ENCODE measurements at regions not wholly inside any gene's neighbourhood (a gene's known extent, or its start where the extent isn't known, plus 50 kb on each side); places are given as distances from the start of the nearest gene placed in this dataset.

- TF ChIP-seq, protein P1, sequence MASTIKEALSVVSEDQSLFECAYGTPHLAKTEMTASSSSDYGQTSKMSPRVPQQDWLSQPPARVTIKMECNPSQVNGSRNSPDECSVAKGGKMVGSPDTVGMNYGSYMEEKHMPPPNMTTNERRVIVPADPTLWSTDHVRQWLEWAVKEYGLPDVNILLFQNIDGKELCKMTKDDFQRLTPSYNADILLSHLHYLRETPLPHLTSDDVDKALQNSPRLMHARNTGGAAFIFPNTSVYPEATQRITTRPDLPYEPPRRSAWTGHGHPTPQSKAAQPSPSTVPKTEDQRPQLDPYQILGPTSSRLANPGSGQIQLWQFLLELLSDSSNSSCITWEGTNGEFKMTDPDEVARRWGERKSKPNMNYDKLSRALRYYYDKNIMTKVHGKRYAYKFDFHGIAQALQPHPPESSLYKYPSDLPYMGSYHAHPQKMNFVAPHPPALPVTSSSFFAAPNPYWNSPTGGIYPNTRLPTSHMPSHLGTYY (CRISPR knock-in tag; IDR thresholded peaks at IDR 0.05) = no peak
- TF ChIP-seq ZNF423 (CRISPR knock-in tag; IDR thresholded peaks at IDR 0.05) (no peak), MLX (CRISPR knock-in tag; IDR thresholded peaks at IDR 0.05) (no peak), NFYB (CRISPR knock-in tag; conservative IDR thresholded peaks at IDR 0.05; ENCODE audit: low read depth) (no peak), NR1H2 (CRISPR knock-in tag; IDR thresholded peaks at IDR 0.05) (no peak), RORB (CRISPR knock-in tag; IDR thresholded peaks at IDR 0.05) (no peak), ZNF121 (CRISPR knock-in tag; IDR thresholded peaks at IDR 0.05) (no peak)
- TF ChIP-seq, protein P2, sequence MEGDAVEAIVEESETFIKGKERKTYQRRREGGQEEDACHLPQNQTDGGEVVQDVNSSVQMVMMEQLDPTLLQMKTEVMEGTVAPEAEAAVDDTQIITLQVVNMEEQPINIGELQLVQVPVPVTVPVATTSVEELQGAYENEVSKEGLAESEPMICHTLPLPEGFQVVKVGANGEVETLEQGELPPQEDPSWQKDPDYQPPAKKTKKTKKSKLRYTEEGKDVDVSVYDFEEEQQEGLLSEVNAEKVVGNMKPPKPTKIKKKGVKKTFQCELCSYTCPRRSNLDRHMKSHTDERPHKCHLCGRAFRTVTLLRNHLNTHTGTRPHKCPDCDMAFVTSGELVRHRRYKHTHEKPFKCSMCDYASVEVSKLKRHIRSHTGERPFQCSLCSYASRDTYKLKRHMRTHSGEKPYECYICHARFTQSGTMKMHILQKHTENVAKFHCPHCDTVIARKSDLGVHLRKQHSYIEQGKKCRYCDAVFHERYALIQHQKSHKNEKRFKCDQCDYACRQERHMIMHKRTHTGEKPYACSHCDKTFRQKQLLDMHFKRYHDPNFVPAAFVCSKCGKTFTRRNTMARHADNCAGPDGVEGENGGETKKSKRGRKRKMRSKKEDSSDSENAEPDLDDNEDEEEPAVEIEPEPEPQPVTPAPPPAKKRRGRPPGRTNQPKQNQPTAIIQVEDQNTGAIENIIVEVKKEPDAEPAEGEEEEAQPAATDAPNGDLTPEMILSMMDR (IDR thresholded peaks at IDR 0.05) = no peak
- TF ChIP-seq, protein P3, sequence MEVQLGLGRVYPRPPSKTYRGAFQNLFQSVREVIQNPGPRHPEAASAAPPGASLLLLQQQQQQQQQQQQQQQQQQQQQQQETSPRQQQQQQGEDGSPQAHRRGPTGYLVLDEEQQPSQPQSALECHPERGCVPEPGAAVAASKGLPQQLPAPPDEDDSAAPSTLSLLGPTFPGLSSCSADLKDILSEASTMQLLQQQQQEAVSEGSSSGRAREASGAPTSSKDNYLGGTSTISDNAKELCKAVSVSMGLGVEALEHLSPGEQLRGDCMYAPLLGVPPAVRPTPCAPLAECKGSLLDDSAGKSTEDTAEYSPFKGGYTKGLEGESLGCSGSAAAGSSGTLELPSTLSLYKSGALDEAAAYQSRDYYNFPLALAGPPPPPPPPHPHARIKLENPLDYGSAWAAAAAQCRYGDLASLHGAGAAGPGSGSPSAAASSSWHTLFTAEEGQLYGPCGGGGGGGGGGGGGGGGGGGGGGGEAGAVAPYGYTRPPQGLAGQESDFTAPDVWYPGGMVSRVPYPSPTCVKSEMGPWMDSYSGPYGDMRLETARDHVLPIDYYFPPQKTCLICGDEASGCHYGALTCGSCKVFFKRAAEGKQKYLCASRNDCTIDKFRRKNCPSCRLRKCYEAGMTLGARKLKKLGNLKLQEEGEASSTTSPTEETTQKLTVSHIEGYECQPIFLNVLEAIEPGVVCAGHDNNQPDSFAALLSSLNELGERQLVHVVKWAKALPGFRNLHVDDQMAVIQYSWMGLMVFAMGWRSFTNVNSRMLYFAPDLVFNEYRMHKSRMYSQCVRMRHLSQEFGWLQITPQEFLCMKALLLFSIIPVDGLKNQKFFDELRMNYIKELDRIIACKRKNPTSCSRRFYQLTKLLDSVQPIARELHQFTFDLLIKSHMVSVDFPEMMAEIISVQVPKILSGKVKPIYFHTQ (CRISPR knock-in tag; IDR thresholded peaks at IDR 0.05) = no peak
Observed at GRCh38 chr17:71703701-71704100, 417.1 kb upstream of the SOX9 start (continued).

DNA sequence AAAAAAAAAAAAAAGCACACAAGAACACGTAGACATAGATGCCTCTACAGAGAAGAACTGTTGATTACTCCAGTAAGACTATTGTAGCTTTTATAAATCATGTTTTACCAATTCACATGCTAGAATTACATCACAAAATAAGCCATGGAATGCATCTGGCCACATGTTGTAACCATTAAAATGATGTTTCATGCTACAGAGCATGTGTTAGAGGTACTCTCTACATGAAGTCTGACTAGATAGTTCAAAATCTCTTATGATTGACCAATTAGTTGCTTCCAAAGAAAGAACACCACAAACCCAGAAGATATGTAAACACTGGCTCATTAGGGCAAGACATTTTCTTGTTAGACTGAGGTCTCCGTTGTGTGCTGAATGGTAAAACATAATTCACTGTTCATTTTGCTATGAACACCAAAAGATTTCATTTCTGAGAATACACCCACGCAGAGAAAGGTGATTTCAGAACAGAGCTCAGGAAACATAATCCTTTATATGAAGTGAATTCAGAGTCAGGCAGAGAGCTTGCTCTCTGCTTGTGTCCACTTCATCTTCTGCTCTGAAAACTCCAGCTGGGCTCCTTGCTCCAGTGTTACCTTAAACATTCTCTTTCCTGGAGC is 411.4 kb upstream of the SOX9 start:
- Mint-ChIP-seq H3K36me3 (0 out of 2 replicates have a peak, but pooled peaks cover 3% of the 10 kb centered on the region), H3K4me3 (no peak overlapping the region), H3K27ac (no peak overlapping the region), H3K27me3 (ENCODE audit: low read depth) (no peaks in the 10 kb centered on the region), H3K9me3 (peaks cover 10% of the 10 kb centered on the region), H3K4me1 (peaks cover 16% of the 10 kb centered on the region)
- ChIA-PET POLR2A (no interaction called here), CTCF (no interaction called here)
- ATAC-seq = no peak
- no peak for DNase-seq (ENCODE audit: low spot score)
- TF ChIP-seq ATF3 (CRISPR knock-in tag; conservative IDR thresholded peaks at IDR 0.05) = no peak
- no peak for TF ChIP-seq PRRX2 (CRISPR knock-in tag; IDR thresholded peaks at IDR 0.05)
- TF ChIP-seq SMAD3 (CRISPR knock-in tag; IDR thresholded peaks at IDR 0.05; ENCODE audit: borderline replicate concordance) = no peak
- TF ChIP-seq, protein P2 (IDR thresholded peaks at IDR 0.05) = no peak
- no peak for TF ChIP-seq ZNF532 (CRISPR knock-in tag; IDR thresholded peaks at IDR 0.05; ENCODE audit: borderline replicate concordance)
- TF ChIP-seq, protein P4, sequence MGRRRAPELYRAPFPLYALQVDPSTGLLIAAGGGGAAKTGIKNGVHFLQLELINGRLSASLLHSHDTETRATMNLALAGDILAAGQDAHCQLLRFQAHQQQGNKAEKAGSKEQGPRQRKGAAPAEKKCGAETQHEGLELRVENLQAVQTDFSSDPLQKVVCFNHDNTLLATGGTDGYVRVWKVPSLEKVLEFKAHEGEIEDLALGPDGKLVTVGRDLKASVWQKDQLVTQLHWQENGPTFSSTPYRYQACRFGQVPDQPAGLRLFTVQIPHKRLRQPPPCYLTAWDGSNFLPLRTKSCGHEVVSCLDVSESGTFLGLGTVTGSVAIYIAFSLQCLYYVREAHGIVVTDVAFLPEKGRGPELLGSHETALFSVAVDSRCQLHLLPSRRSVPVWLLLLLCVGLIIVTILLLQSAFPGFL (CRISPR knock-in tag; IDR thresholded peaks at IDR 0.05; ENCODE audit: borderline replicate concordance) = no peak
- no peak for TF ChIP-seq GABPB1 (CRISPR knock-in tag; IDR thresholded peaks at IDR 0.05)
- TF ChIP-seq, protein P1 (CRISPR knock-in tag; IDR thresholded peaks at IDR 0.05) = no peak
- TF ChIP-seq IRF1 (CRISPR knock-in tag; IDR thresholded peaks at IDR 0.05) = no peak
- TF ChIP-seq CBFB (CRISPR knock-in tag; IDR thresholded peaks at IDR 0.05; ENCODE audit: low read depth) = no peak
